ENCODE measurements at regions not wholly inside any gene's neighbourhood (a gene's known extent, or its start where the extent isn't known, plus 50 kb on each side); places are given as distances from the start of the nearest gene placed in this dataset.

DNA sequence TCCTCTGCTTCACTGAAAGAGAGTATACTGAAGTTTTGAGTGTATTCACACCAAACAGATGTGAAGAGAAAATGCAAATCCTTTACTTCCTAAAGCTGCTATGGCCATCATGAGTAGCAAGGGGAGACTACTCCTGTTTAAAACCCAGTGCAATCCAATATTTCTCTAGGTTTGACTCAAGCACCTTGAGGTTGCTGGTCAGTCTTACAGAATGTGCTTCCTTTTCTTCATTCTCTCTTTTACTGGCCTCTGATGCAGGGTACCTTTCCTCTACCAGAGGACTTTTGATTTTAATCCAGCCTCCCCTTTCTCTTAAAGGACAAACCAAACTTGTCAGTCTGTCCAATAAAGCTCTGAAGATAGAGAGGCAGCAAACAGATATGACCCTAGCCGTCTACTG is 98.1 kb upstream of the TLE4 start:
- no peaks in the 10 kb centered on the region for H3K9me2 ChIP-seq (replicated peaks; ENCODE audit: insufficient read depth, low read length)
- no peak for DNase-seq
- no peaks in the 10 kb centered on the region for H3K9me3 ChIP-seq (replicated peaks; ENCODE audit: insufficient read depth, low read length)
- H3K4me1 ChIP-seq (ENCODE audit: low read length) = no peaks in the 10 kb centered on the region
- H3K4me2 ChIP-seq (ENCODE audit: low read depth, low read length) = no peak overlapping the region
- H3K27me3 ChIP-seq (replicated peaks; ENCODE audit: insufficient read depth, low read length) = no peaks in the 10 kb centered on the region
- no peak overlapping the region for H3K27ac ChIP-seq (ENCODE audit: low read length)
- no peak overlapping the region for H3K9ac ChIP-seq (ENCODE audit: low read length)
- no peaks in the 10 kb centered on the region for H3K36me3 ChIP-seq (replicated peaks; ENCODE audit: insufficient read depth, low read length)
- H3K4me3 ChIP-seq (ENCODE audit: low read length) = no peak overlapping the region
- H3K79me2 ChIP-seq (ENCODE audit: low read length) = no peaks in the 10 kb centered on the region
- H2AFZ ChIP-seq (ENCODE audit: low read length) = no peak overlapping the region
- no peaks in the 10 kb centered on the region for H4K20me1 ChIP-seq (ENCODE audit: insufficient read depth, low read length)
- no peaks in the 10 kb centered on the region for H3F3A ChIP-seq (ENCODE audit: insufficient read depth, low read length)
- TF ChIP-seq EZH2phosphoT487 (IDR thresholded peaks at IDR 0.05; ENCODE audit: low read length) = no peak
- TF ChIP-seq, protein P1, sequence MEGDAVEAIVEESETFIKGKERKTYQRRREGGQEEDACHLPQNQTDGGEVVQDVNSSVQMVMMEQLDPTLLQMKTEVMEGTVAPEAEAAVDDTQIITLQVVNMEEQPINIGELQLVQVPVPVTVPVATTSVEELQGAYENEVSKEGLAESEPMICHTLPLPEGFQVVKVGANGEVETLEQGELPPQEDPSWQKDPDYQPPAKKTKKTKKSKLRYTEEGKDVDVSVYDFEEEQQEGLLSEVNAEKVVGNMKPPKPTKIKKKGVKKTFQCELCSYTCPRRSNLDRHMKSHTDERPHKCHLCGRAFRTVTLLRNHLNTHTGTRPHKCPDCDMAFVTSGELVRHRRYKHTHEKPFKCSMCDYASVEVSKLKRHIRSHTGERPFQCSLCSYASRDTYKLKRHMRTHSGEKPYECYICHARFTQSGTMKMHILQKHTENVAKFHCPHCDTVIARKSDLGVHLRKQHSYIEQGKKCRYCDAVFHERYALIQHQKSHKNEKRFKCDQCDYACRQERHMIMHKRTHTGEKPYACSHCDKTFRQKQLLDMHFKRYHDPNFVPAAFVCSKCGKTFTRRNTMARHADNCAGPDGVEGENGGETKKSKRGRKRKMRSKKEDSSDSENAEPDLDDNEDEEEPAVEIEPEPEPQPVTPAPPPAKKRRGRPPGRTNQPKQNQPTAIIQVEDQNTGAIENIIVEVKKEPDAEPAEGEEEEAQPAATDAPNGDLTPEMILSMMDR (IDR thresholded peaks at IDR 0.05; ENCODE audit: low read length) = no peak
- TF ChIP-seq EZH2 (optimal IDR thresholded peaks at IDR 0.05; ENCODE audit: low read depth, low read length) = no peak

DNA sequence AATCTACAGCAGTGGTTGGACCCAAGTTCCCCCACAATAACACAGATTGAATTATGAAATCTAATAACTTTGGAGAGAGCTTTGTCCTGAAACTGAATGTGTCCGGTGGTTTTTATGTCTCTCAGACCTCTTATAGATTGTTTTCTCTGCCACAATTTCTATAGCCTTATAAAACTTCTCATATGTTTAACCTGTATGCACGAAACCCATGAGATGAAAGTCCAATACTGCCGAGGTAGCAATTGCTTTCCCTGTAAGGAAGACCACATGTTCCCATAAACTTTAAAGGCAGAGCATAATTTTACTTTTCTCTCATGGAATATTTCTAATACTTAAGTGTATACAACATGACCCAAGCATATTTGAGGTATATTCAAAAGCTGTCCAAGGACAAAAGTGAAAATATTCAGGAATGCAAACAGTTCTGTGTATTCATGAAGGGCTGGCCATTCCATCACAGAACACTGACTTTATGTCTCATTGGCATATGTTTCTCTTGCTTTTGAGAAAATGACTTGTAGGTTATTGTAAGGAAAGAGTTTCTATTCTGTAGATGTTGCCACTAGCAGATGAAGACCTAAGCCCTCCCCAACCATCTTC is 94.4 kb upstream of the TLE4 start:
- Histone ChIP-seq H3K36me3 (replicated peaks; ENCODE audit: insufficient read depth, low read length) (no peaks in the 10 kb centered on the region), H3K4me2 (ENCODE audit: low read depth, low read length) (no peak overlapping the region), H3K9me3 (replicated peaks; ENCODE audit: insufficient read depth, low read length) (no peaks in the 10 kb centered on the region), H3K4me1 (ENCODE audit: low read length) (no peaks in the 10 kb centered on the region), H3F3A (ENCODE audit: insufficient read depth, low read length) (no peaks in the 10 kb centered on the region), H2AFZ (ENCODE audit: low read length) (no peak overlapping the region), H4K20me1 (ENCODE audit: insufficient read depth, low read length) (no peaks in the 10 kb centered on the region), H3K9ac (ENCODE audit: low read length) (no peak overlapping the region), H3K9me2 (replicated peaks; ENCODE audit: insufficient read depth, low read length) (no peaks in the 10 kb centered on the region), H3K4me3 (ENCODE audit: low read length) (no peak overlapping the region), H3K79me2 (ENCODE audit: low read length) (no peaks in the 10 kb centered on the region), H3K27ac (ENCODE audit: low read length) (no peak overlapping the region), H3K27me3 (replicated peaks; ENCODE audit: insufficient read depth, low read length) (no peaks in the 10 kb centered on the region)
- DNase-seq = no peak
- TF ChIP-seq, protein P1 (IDR thresholded peaks at IDR 0.05; ENCODE audit: low read length) = no peak
- TF ChIP-seq EZH2 (optimal IDR thresholded peaks at IDR 0.05; ENCODE audit: low read depth, low read length) = no peak
- no peak for TF ChIP-seq EZH2phosphoT487 (IDR thresholded peaks at IDR 0.05; ENCODE audit: low read length)

DNA sequence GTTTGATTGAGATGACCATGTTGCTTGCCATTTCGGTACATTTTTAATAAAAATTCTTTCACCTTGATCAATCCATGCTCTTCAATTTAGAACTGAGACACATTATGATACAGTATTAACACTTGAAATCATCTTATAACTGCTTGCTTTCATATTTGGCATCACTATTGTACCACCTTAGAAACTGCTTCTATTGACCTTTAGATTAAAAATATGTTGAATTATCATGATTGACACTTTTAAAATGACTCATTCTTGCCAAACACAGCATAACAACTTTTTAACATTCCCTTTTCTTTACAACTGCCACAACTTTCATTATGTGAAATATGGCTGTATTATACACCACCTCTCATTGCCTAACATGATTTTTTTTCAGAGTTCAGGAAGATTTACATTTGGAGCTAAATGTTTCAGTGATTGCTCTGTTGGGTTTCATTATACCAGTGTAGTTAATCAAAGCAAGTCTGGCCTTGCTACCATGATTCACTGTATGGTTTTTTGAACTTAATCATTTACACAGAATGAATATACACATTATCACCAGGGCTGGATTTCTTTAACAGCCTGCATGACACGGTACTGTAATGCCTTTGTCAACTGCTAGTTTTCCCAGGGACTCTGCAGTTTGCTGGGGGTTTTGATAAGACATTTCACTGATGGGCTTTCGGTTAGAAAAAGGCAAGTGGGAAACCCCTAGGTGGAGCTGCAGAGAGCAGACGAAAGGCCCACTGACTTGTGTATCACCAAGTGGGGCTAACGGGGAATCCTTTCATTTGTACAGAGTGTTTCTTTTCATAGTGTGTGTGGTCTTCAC is 93.6 kb upstream of the TLE4 start:
- H4K20me1 ChIP-seq (ENCODE audit: insufficient read depth, low read length) = no peaks in the 10 kb centered on the region
- H3K9me3 ChIP-seq (replicated peaks; ENCODE audit: insufficient read depth, low read length) = no peaks in the 10 kb centered on the region
- no peak overlapping the region for H2AFZ ChIP-seq (ENCODE audit: low read length)
- no peaks in the 10 kb centered on the region for H3F3A ChIP-seq (ENCODE audit: insufficient read depth, low read length)
- H3K27ac ChIP-seq (ENCODE audit: low read length) = no peak overlapping the region
- no peak overlapping the region for H3K4me2 ChIP-seq (ENCODE audit: low read depth, low read length)
- H3K4me1 ChIP-seq (ENCODE audit: low read length) = no peaks in the 10 kb centered on the region
- TF ChIP-seq, protein P1 (IDR thresholded peaks at IDR 0.05; ENCODE audit: low read length) = no peak
- TF ChIP-seq EZH2phosphoT487 (IDR thresholded peaks at IDR 0.05; ENCODE audit: low read length) (no peak), EZH2 (optimal IDR thresholded peaks at IDR 0.05; ENCODE audit: low read depth, low read length) (no peak)
- no peak for DNase-seq
- H3K36me3 ChIP-seq (replicated peaks; ENCODE audit: insufficient read depth, low read length) = no peaks in the 10 kb centered on the region
- H3K4me3 ChIP-seq (ENCODE audit: low read length) = no peak overlapping the region
- no peaks in the 10 kb centered on the region for H3K9me2 ChIP-seq (replicated peaks; ENCODE audit: insufficient read depth, low read length)
- H3K9ac ChIP-seq (ENCODE audit: low read length) = no peak overlapping the region
- no peaks in the 10 kb centered on the region for H3K79me2 ChIP-seq (ENCODE audit: low read length)
- H3K27me3 ChIP-seq (replicated peaks; ENCODE audit: insufficient read depth, low read length) = no peaks in the 10 kb centered on the region
